ENCODE measurements at regions not wholly inside any gene's neighbourhood (a gene's known extent, or its start where the extent isn't known, plus 50 kb on each side); places are given as distances from the start of the nearest gene placed in this dataset.

DNA sequence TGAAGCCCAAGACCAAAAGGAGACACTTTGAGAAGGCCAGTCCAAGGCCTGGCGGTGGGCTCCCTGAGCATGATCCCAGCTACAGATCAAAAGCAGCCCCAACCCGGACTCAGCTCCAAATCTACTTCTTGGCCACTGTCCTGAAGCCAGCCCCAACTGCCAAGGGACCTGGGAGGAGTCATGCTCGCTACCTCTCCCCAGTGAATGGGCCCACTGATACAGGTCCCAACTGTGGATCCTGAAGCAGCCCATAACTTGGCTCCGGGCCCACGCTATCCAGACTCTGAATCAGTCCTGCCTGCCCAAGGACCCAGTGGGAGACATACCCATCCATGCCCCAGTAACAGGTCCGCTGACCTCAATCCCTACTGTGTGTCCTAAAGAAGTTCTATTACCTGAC lies 1545.3 kb upstream of the C9orf72 start (continued):
- TF ChIP-seq, protein P1, sequence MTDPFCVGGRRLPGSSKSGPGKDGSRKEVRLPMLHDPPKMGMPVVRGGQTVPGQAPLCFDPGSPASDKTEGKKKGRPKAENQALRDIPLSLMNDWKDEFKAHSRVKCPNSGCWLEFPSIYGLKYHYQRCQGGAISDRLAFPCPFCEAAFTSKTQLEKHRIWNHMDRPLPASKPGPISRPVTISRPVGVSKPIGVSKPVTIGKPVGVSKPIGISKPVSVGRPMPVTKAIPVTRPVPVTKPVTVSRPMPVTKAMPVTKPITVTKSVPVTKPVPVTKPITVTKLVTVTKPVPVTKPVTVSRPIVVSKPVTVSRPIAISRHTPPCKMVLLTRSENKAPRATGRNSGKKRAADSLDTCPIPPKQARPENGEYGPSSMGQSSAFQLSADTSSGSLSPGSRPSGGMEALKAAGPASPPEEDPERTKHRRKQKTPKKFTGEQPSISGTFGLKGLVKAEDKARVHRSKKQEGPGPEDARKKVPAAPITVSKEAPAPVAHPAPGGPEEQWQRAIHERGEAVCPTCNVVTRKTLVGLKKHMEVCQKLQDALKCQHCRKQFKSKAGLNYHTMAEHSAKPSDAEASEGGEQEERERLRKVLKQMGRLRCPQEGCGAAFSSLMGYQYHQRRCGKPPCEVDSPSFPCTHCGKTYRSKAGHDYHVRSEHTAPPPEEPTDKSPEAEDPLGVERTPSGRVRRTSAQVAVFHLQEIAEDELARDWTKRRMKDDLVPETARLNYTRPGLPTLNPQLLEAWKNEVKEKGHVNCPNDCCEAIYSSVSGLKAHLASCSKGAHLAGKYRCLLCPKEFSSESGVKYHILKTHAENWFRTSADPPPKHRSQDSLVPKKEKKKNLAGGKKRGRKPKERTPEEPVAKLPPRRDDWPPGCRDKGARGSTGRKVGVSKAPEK (CRISPR knock-in tag; IDR thresholded peaks at IDR 0.05; ENCODE audit: borderline replicate concordance), result no peak

DNA sequence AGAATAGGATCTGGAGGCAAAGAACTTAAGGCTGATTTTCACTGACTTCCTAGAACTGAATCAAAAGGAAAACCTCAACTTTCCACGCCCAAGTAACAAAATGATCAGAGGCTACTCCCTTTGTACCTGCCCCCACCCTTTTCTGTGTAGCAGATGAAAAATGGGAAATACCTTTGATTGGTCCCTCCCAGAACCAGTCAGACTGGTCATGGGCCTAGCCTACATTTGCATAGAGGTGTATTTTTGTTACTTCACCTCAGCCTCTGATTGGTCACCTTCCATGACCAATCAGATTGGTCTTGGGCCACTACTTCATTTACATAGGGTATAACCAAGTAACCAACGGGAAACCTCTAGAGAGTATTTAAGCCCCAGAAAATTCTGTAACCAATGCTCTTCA lies 1553.5 kb upstream of the C9orf72 start:
- H3K27ac ChIP-seq (ENCODE audit: extremely low read length, insufficient read depth, low read length), result no peak overlapping the region
- ChIA-PET POLR2A (no interaction called here), CTCF (ENCODE audit: low intra/inter-chr PET ratio, low total read pairs) (no interaction called here)
- no peak overlapping the region for H3K4me3 ChIP-seq (replicated peaks in 1 of 3; ENCODE audit: insufficient read depth in 1 of 3, low read depth in 2 of 3, low read length in 3 of 3)
- no peak overlapping the region for H2AFZ ChIP-seq (ENCODE audit: low read length)
- H3K4me2 ChIP-seq (ENCODE audit: low read depth, low read length), result no peak overlapping the region
- no peaks in the 10 kb centered on the region for H3K36me3 ChIP-seq (replicated peaks in 1 of 2; ENCODE audit: control insufficient read depth in 1 of 2, insufficient read depth in 2 of 2, low read length in 2 of 2)
- WGBS (ENCODE audit: low lambda C conversion rate), result 6% methylated on average over 2 of the region's 2 CpGs
- no TSS peak for BruUV-seq (replicated peaks)
- intact Hi-C loops (cut with micrococcal nuclease; ENCODE audit: unreplicated experiment) (no loop called here), in situ Hi-C loops (cut with HindIII; ENCODE audit: extremely low pct_ligation_motif_present, low pct_unique_long_range_greater_than_20kb) (no loop called here)
- H3K9ac ChIP-seq (ENCODE audit: insufficient read depth, low read depth, low read length), result no peak overlapping the region
- no peak for FAIRE-seq
- DNase-seq (ENCODE audit: low spot score), result no peak
- ATAC-seq, result no peak
- H3K79me2 ChIP-seq (ENCODE audit: insufficient read depth, low read length), result no peaks in the 10 kb centered on the region
- H3K4me1 ChIP-seq (ENCODE audit: insufficient read depth, low read length), result no peaks in the 10 kb centered on the region
- H4K20me1 ChIP-seq (ENCODE audit: insufficient read depth, low read length), result no peaks in the 10 kb centered on the region
- H3K27me3 ChIP-seq (ENCODE audit: control insufficient read depth in 1 of 2, insufficient read depth in 2 of 2, low read length in 2 of 2), result no peaks in the 10 kb centered on the region
- peaks cover 49% of the 10 kb centered on the region for H3K9me3 ChIP-seq (ENCODE audit: low read length)
- no peak for TF ChIP-seq HOXA3 (CRISPR knock-in tag; IDR thresholded peaks at IDR 0.05)
- TF ChIP-seq, protein P2, sequence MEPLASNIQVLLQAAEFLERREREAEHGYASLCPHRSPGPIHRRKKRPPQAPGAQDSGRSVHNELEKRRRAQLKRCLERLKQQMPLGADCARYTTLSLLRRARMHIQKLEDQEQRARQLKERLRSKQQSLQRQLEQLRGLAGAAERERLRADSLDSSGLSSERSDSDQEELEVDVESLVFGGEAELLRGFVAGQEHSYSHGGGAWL (CRISPR knock-in tag; IDR thresholded peaks at IDR 0.05), result no peak
- no peak for TF ChIP-seq ZNF761 (CRISPR knock-in tag; conservative IDR thresholded peaks at IDR 0.05)
- no peak for TF ChIP-seq ZFP62 (CRISPR knock-in tag; IDR thresholded peaks at IDR 0.05)
- TF ChIP-seq, protein P3, sequence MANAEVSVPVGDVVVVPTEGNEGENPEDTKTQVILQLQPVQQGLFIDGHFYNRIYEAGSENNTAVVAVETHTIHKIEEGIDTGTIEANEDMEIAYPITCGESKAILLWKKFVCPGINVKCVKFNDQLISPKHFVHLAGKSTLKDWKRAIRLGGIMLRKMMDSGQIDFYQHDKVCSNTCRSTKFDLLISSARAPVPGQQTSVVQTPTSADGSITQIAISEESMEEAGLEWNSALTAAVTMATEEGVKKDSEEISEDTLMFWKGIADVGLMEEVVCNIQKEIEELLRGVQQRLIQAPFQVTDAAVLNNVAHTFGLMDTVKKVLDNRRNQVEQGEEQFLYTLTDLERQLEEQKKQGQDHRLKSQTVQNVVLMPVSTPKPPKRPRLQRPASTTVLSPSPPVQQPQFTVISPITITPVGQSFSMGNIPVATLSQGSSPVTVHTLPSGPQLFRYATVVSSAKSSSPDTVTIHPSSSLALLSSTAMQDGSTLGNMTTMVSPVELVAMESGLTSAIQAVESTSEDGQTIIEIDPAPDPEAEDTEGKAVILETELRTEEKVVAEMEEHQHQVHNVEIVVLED (CRISPR knock-in tag; IDR thresholded peaks at IDR 0.05; ENCODE audit: borderline replicate concordance), result no peak
- no peak for TF ChIP-seq MYNN (CRISPR knock-in tag; IDR thresholded peaks at IDR 0.05; ENCODE audit: low read depth)
- TF ChIP-seq KLF9 (CRISPR knock-in tag; IDR thresholded peaks at IDR 0.05; ENCODE audit: low read depth), result no peak
- TF ChIP-seq, protein P4, sequence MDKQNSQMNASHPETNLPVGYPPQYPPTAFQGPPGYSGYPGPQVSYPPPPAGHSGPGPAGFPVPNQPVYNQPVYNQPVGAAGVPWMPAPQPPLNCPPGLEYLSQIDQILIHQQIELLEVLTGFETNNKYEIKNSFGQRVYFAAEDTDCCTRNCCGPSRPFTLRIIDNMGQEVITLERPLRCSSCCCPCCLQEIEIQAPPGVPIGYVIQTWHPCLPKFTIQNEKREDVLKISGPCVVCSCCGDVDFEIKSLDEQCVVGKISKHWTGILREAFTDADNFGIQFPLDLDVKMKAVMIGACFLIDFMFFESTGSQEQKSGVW (CRISPR knock-in tag; IDR thresholded peaks at IDR 0.05; ENCODE audit: borderline replicate concordance), result no peak
- TF ChIP-seq, protein P5, sequence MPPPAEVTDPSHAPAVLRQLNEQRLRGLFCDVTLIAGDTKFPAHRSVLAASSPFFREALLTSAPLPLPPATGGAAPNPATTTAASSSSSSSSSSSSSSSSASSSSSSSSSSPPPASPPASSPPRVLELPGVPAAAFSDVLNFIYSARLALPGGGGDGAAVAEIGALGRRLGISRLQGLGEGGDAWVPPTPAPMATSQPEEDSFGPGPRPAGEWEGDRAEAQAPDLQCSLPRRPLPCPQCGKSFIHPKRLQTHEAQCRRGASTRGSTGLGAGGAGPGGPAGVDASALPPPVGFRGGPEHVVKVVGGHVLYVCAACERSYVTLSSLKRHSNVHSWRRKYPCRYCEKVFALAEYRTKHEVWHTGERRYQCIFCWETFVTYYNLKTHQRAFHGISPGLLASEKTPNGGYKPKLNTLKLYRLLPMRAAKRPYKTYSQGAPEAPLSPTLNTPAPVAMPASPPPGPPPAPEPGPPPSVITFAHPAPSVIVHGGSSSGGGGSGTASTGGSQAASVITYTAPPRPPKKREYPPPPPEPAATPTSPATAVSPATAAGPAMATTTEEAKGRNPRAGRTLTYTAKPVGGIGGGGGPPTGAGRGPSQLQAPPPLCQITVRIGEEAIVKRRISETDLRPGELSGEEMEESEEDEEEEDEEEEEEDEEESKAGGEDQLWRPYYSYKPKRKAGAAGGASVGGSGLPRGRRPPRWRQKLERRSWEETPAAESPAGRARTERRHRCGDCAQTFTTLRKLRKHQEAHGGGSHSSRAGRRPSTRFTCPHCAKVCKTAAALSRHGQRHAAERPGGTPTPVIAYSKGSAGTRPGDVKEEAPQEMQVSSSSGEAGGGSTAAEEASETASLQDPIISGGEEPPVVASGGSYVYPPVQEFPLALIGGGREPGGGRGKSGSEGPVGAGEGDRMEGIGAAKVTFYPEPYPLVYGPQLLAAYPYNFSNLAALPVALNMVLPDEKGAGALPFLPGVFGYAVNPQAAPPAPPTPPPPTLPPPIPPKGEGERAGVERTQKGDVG (CRISPR knock-in tag; IDR thresholded peaks at IDR 0.05; ENCODE audit: borderline replicate concordance), result no peak
- TF ChIP-seq ZNF253 (CRISPR knock-in tag; IDR thresholded peaks at IDR 0.05; ENCODE audit: borderline replicate concordance), result no peak
- no peak for TF ChIP-seq NBN (conservative IDR thresholded peaks at IDR 0.05)
- no peak for TF ChIP-seq ZNF564 (CRISPR knock-in tag; IDR thresholded peaks at IDR 0.05)
- no peak for TF ChIP-seq ZNF354B (CRISPR knock-in tag; IDR thresholded peaks at IDR 0.05)
- no peak for TF ChIP-seq TBL1XR1 (IDR thresholded peaks at IDR 0.05; ENCODE audit: borderline replicate concordance, low read length, partially characterized antibody)
- no peak for TF ChIP-seq SMARCC2 (IDR thresholded peaks at IDR 0.05)
